Esophagus muscularis mucosa (tissue), 4 donors: ENCODE measurements at regions not wholly inside any gene's neighbourhood (a gene's known extent, or its start where the extent isn't known, plus 50 kb on each side); places are given as distances from the start of the nearest gene placed in this dataset.

ENCODE experiments used
- DNase-seq: peaks from one replicate; pipeline ENCODE4 v3.0.0-alpha.2; 2017; ENCODE audit errors: extremely low spot score
- H3K27ac ChIP-seq, 4 donors: fragments of 200-600 bp; sonication (generic); replicated peaks in 1 of 4; 1 replicate in 3 of 4; 2 replicates in 1 of 4; pipeline ENCODE4 v1.5.1; 2016 to 2019; ENCODE audit warnings: mild to moderate bottlenecking in 1 of 4
- H3K27me3 ChIP-seq, 4 donors: fragments of 200-600 bp; sonication (generic); one replicate each; pipeline versions ENCODE4 v1.5.1 to v1.6.0; 2016 to 2019
- H3K36me3 ChIP-seq, 4 donors: fragments of 200-600 bp; sonication (generic); one replicate each; pipeline ENCODE4 v1.5.1; 2016 to 2019
- H3K4me1 ChIP-seq, 4 donors: fragments of 200-600 bp; sonication (generic); one replicate each; pipeline ENCODE4 v1.5.1; 2016 to 2019
- H3K4me3 ChIP-seq, 4 donors: fragments of 200-600 bp; sonication (generic); 1 replicate in 2 of 4; 2 replicates in 2 of 4; pipeline ENCODE4 v1.5.1; 2016 to 2019; ENCODE audit warnings: mild to moderate bottlenecking in 4 of 4, moderate library complexity in 1 of 4
- H3K9me3 ChIP-seq, 4 donors: fragments of 200-600 bp; sonication (generic); 1 replicate in 3 of 4; 2 replicates in 1 of 4; pipeline ENCODE4 v1.5.1; 2016 to 2019
- CTCF ChIP-seq, 3 experiments: fragments of 200-600 bp in 2 of 3; fragments of 450-650 bp in 1 of 3; sonication (generic) in 2 of 3; IDR thresholded peaks; one replicate each; pipeline ENCODE4 v1.5.1; 2017 to 2019; ENCODE audit warnings: antibody characterized with exemption in 3 of 3, mild to moderate bottlenecking in 2 of 3, moderate library complexity in 1 of 3
- EP300 ChIP-seq: sonication (generic); formaldehyde crosslinking; IDR thresholded peaks from one replicate; pipeline ENCODE4 v1.6.1; 2017; ENCODE audit warnings: antibody characterized with exemption
- POLR2A ChIP-seq: fragments of 450-650 bp; IDR thresholded peaks from one replicate; pipeline ENCODE4 v1.6.1; 2017; ENCODE audit warnings: antibody characterized with exemption, moderate library complexity, mild to moderate bottlenecking, low read depth
- POLR2AphosphoS5 ChIP-seq, 2 donors: sonication (generic); formaldehyde crosslinking; IDR thresholded peaks; one replicate each; pipeline ENCODE4 v1.6.1; 2017; ENCODE audit warnings: antibody characterized with exemption in 2 of 2
- WGBS: methylation state at CpG from one replicate; pipeline ENCODE4 v1.1.5; 2018; 5-methylcytosine and 5-hydroxymethylcytosine counted together
- intact Hi-C: fragments of 100-400 bp; cut with DNase I; formaldehyde crosslinking; loops from one replicate; pipeline ENCODE4 v1.15.1; 2023

- Histone ChIP-seq H3K9me3 (peaks cover 0 to 3% (median 0%) of the 10 kb centered on the region in 4 donors), H3K4me1 (peaks cover 0 to 10% (median 0%) of the 10 kb centered on the region in 4 donors), H3K4me3 (no peak overlapping the region), H3K27ac (no peak overlapping the region), H3K27me3 (no peaks in the 10 kb centered on the region), H3K36me3 (no peaks in the 10 kb centered on the region)
- WGBS: 88% methylated on average over 4 of the region's 4 CpGs
- no peak for TF ChIP-seq POLR2A
- no peak for TF ChIP-seq CTCF (IDR thresholded peaks at IDR 0.05)
- TF ChIP-seq EP300: no peak
- TF ChIP-seq POLR2AphosphoS5 (IDR thresholded peaks at IDR 0.05): no peak
- intact Hi-C loops: no loop called here
- DNase-seq: no peak
These were observed 384.0 kb downstream of the SFMBT2 start for GRCh38 chr10:7026818-7027217.

DNA sequence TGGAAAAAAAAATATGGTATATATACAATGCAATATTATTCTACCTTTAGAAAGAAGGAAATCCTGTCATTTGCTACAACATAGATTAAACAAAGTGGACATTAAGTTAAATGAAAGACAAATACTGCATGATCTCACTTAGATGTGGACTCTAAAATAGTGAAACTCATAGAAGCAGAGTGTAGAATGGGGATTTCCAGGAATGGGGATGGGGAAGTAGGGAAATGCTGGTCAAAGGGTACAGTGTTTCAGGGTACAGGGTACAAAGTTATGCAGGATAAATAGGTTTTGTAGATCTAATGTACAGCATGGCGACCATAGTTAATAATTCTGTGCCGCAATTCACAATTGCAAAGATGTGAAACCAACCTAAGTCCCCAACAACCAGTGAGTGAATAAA is 385.5 kb downstream of the SFMBT2 start:
- TF ChIP-seq POLR2A (no peak), EP300 (no peak), CTCF (IDR thresholded peaks at IDR 0.05) (no peak), POLR2AphosphoS5 (IDR thresholded peaks at IDR 0.05) (no peak)
- DNase-seq: no peak
- Histone ChIP-seq H3K4me1 (peaks cover 0 to 10% (median 0%) of the 10 kb centered on the region in 4 donors), H3K4me3 (no peak overlapping the region), H3K27me3 (no peaks in the 10 kb centered on the region), H3K36me3 (no peaks in the 10 kb centered on the region), H3K9me3 (peaks cover 0 to 3% (median 0%) of the 10 kb centered on the region in 4 donors), H3K27ac (no peak overlapping the region)
- intact Hi-C loops: no loop called here
- WGBS: 97% methylated on average over 2 of the region's 2 CpGs

DNA sequence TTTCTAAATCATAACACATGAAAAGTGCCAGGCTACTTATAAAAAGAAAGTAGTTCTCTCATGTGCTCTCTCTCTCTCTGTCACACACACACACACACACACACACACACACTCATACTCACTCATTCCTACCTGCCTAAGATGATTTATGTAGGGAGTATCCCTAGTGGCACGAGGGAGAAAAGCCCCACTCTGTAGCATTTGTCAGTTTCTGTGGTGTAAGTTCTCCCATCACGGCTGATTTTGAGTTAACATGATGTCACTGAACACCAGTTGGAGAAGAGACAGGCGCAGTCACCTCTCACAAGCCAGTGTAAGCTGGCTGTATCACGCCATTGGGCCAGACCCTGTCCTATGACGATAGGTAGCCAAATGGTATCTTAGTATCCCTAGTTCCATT is 395.4 kb downstream of the SFMBT2 start:
- Histone ChIP-seq H3K27ac (no peak overlapping the region), H3K4me1 (no peaks in the 10 kb centered on the region), H3K36me3 (no peaks in the 10 kb centered on the region), H3K9me3 (no peaks in the 10 kb centered on the region), H3K27me3 (no peaks in the 10 kb centered on the region), H3K4me3 (no peak overlapping the region)
- no peak for TF ChIP-seq CTCF (IDR thresholded peaks at IDR 0.05)
- no peak for TF ChIP-seq POLR2AphosphoS5 (IDR thresholded peaks at IDR 0.05)
- TF ChIP-seq EP300: no peak
- no peak for TF ChIP-seq POLR2A
- no peak for DNase-seq
- WGBS: 65% methylated on average over 5 of the region's 5 CpGs
- intact Hi-C loops: no loop called here

GRCh38 chr10:7014721-7015120 is 396.1 kb downstream of the SFMBT2 start:
- Histone ChIP-seq H3K27ac (no peak overlapping the region), H3K27me3 (no peaks in the 10 kb centered on the region), H3K4me3 (no peak overlapping the region), H3K9me3 (no peaks in the 10 kb centered on the region), H3K4me1 (no peaks in the 10 kb centered on the region), H3K36me3 (no peaks in the 10 kb centered on the region)
- no peak for DNase-seq
- TF ChIP-seq POLR2AphosphoS5 (IDR thresholded peaks at IDR 0.05) (no peak), CTCF (IDR thresholded peaks at IDR 0.05) (no peak), POLR2A (no peak), EP300 (no peak)
- 88% methylated on average over 4 of the region's 4 CpGs for WGBS
- intact Hi-C loops: no loop called here

DNA sequence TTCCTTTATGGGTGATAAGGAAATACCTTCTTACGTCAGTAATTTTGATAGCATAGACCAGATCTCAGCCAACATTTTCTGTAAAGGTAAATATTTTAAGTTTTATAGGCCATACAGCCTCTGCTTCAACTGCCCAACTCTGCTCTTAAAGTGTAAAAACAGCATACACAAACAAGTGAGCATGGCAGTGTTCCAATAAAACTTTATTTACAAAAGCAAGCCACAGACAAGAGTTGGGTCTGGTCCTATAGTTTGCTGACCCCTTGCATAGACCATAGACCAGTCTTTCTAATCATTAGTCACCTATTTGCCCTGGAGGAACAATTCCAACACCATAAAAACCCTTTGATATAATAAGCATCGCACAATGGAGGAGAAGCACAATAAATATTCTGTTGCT is 398.8 kb downstream of the SFMBT2 start:
- no peaks in the 10 kb centered on the region for H3K4me1 ChIP-seq
- no peaks in the 10 kb centered on the region for H3K27me3 ChIP-seq
- H3K4me3 ChIP-seq: no peak overlapping the region
- no peak overlapping the region for H3K27ac ChIP-seq
- intact Hi-C loops: no loop called here
- H3K9me3 ChIP-seq: no peaks in the 10 kb centered on the region
- H3K36me3 ChIP-seq: no peaks in the 10 kb centered on the region
- TF ChIP-seq CTCF (IDR thresholded peaks at IDR 0.05) (no peak), POLR2AphosphoS5 (IDR thresholded peaks at IDR 0.05) (no peak), EP300 (no peak), POLR2A (no peak)
- no peak for DNase-seq
- WGBS: 77% methylated on average over 2 of the region's 2 CpGs
